Kidney capillary endothelial cell (primary cell): ENCODE measurements at regions not wholly inside any gene's neighbourhood (a gene's known extent, or its start where the extent isn't known, plus 50 kb on each side); places are given as distances from the start of the nearest gene placed in this dataset.

ENCODE experiments used
- DNase-seq: peaks from one replicate; pipeline ENCODE4 v3.0.0-alpha.2; 2018; ENCODE audit warnings: low spot score

DNA sequence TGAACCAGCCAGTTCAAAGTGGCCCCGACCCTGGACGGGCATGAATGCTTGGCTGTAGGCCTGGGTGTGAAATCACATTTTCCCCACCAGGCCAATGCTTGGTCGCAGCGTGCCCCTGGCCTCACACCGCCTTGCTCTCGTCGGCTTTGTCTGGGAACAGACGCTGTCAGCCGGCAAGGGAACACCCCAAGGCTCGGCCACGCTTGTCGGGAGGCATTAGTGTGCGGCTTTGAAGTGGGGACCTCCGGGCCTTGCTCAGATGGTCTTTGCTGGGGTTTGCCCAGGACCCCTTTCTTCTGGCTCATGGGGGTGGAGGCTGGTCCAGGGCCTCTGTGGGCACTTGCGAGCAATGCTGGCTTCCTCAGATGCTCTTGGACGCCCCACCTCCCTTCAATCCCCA lies 79.1 kb downstream of the INHBB start:
- no peak for DNase-seq

DNA sequence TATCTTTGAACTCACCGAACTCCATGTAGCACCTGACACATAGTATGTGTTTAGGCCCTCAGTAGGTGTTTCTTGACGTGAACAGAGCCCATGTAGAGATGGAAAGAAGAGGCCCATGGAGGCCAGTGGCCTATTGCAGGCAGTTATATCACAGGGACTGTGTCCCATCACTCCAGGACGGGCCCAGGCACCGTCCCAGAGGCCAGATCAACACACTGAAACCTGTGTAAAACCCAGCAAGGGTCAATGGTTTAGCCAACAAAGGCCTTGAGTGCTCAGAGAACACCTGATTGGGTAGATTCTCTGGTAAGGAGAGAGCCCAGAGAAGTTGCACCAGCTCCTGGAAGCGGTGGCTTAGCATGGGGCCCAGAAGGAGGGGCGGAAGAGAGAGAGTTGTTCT lies 82.8 kb downstream of the INHBB start:
- DNase-seq: no peak

DNA sequence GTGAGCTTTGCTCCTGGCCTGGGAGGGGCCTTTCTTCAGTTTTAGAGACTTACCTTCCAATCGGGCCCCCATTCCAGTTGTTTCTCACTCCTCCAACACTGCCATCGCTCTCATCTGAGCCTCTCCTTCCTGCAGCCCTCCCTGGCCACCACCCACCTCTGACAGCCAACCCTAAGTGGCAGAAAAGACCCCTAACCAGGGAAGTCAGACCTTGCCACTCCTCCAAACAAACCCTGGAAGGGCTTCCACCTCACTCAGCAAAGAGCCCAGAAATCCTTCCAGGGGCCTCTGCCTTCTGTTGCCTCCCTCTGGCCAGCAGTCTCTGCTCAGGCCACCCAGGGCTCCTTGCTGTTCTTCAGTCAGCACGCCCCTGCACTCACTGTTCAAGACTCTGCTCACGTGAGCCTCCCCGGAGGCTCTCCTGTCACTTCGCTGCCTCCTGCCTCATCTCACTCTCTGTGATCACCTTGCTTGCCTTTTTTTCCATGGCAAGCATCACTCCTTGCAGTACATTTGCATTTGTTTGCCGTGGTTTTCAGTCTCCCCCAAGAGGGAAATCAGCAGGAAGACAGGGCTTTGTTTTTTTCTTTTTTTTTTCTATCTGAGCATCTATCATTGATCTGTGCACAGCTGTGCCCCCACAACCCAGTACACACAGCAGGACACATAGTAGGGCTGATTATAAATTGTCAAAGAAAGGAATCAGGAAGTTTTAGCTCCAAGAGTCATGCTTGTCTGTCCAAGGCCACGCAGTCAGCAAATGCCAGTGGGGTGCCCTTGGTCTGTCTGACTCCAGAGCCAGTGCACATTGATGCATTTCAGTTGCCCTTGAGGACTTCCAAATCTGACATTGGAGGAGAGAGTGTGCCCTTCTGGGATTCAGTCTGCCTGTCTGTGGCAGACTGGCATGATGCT lies 83.9 kb downstream of the INHBB start:
- no peak for DNase-seq

DNA sequence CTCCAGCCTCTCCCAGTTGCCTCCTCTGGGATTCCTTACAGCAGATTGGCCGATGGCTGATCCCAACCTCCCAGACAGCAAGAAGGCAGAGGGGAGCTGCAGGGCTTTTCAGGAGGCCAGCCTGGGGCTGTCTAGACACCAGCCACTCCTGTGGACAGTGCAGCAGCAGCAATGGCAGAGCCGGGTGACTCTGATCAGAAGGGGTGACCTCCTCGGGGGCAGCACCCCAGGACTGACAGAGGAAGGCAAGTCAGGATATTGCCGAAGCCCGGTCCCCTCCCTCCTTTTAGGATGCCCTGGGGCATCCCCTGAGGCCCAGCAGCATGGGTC lies 84.5 kb downstream of the INHBB start:
- DNase-seq: no peak

DNA sequence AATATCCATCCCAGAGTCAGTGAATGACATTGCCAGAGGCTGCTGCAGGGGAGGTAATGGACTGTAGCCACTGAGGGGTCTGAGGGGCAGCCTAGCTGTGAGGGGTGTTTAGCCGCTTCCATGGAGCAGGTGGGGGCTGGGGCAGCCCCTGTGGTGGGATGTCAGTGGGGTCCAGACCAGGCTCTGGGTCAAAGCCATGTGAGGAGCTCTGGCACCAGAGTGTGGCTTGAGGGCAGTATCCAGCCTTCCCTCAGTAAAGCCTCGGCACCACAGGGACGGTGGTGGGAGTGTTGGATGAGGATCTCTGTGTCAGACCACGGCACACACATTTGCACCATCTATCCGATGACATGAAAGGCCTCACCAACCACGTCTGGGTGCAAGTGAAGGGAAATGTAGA lies 85.0 kb downstream of the INHBB start:
- no peak for DNase-seq

DNA sequence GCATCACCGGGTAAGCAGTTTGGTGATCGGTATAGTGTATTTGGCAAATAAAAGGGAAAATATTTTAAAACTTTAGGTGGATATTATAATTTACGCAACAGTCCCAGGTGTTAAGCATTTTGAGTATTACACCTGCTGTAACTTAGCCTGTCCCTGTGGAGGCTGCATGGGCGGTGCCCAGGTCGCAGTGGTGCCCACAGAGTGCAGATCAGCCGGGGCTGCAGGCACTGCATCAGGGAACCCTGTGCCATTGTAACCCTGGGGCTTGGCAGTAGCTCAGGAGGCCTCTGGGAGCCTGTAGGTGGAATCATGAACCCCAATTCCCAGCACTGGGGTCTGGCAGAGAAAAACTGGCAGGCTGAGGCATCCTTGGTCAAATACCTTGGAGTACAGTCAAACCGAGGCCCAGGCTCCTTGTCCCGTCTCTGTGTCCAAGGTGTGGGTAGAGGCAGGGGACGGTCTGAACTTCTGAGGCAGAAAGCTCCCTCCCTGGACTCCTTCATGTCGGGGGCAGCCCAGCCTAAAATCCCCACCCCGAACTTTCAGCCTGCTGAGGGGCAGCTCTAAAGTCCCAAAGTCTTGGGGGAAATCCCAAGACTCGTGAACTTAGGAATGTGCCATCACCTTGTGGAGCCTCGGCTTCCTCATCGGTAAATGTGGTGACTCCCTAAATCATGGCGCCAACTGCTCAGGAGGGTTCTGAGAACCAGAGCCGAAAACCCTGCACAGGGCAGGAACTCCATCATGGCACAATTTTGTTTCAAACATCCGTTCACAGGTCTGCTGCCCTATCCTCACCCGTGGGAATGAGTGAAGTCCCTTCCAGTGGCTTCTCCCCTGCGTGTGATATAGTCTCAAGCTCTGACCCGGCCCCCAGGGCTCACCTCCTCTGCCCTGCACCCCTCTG lies 85.7 kb downstream of the INHBB start:
- DNase-seq: no peak

DNA sequence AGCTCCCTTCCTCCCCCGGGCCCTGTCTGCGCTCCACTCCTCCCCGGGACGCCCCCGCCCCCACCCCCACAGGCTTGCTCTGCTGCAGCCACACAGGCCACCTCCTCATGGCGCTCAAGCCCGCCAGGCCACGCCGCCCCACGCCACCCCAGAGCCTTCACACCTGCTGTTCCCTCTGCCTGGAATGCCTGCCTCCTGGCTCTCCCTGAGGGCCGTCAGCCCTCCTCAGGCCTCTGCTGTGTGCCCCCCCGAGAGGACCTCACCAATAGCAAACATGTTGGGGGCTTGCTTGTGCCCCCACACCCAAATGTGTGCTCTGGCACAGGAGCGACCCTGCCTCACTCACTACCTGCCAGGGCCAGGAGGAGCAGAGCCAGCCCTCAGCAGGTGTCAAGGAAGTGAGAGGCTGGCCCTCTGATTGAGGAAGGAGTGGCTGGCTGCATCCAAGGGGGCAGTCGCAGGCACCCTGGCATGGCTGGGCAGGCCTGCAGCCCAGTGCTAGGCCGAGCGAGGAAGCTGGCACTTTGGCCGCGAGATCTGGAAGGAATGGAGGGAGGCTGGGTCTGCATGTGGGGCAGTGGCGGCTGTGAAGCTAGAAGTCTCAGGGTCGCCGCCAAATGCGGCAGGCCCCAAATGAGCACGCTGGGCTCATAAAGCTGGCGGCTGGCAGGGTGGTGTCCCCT lies 86.5 kb downstream of the INHBB start:
- DNase-seq: no peak

DNA sequence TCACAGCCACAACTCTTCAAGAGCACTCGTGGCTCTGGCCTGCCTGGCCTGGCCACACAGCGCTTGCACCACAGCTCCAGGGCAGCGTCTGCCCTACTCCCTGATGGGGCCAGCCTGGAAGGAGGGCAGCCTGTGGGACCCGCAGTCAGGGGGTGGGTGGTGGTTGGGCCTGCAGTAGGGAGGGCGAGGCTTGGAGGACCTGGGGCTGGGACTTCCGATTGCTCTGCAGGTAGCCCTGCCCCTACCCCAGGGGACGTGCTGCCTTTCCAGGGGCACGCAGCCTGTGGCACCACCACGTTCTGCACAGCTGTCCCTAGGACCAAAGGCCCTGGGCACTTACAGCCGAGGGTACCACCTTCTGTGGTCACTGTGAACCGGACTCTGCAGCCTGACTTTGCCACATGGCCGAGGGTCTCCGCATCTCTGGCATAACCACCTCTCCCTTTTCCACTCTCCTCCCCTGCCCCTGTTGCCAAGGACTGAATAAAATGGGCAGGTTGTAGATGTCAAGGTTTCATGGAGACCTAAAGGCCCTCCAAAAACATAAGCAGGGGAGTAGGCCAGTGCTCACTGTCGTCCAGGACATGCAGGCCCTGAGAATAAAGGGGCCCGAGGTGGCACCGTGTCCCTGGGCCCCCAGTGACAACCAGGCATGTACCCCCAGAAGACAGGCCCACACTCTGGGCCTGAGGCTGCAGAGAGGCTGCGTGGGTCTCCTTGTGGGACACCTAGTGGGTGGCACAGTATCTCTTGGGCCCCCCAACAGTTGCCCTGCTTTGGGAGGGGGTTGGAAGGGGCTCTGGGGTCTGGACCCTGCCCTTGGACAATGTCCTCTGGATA lies 87.3 kb downstream of the INHBB start:
- DNase-seq: no peak

DNA sequence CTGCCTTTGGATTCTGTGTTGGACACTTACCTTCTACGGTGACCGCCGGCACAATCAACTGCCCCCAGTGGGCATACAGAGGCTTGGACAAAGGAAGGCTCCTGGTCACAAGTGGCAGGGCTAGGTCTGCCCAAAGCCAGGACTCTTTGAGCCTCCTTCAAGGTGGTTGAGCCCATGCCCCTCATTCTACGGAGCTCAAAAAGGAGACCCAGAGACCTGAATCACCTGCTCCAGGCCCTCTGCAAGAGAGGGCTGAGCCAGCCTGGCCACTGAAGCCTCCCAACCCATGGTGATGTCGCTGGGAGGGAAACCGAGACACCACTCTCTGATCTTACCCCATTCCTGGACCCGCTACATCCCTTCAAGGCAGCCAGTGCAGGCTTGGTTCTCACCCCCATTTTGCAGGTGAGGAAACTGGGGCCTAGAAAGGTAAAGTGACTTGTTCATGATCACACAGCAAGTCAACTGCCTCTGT lies 87.9 kb downstream of the INHBB start:
- no peak for DNase-seq

DNA sequence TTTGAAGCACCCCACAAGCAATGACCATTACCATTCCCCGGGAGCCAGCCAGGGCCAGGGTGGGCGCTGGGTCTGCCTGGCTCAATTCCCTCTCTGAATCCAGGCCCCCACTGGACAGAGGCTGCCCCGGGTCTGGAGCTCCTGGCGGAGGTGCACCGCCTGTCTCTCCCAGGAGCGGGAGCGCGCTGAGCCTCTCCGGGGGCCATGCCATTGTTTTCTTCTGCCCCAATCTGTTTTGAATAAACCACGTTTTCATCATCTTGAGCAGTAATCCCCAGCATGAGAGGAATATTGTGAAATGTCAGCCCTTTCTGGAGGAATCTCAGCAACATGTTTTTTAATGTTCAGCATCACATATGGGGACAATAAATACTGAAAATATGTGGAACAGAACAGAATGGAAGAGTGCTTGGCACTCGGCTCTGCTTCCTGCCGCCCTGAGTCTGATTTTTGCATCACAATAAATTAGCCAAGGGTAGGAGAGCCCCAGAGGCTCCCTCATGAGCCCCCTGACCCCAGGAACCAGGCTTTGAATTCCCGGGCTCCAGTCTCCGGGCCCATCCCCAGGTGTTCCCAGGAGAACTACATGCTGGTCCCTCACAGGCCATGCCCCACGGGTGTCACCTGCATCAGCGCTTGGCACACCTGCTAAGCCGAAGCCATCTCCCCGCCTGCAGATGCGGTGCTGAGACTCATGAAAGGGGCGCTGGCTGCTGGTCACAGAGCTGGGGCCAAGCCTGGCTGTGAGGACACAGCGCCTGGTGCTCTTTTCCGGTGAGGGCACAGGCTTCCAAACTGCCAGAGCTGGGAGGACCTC lies 88.8 kb downstream of the INHBB start:
- DNase-seq: no peak

DNA sequence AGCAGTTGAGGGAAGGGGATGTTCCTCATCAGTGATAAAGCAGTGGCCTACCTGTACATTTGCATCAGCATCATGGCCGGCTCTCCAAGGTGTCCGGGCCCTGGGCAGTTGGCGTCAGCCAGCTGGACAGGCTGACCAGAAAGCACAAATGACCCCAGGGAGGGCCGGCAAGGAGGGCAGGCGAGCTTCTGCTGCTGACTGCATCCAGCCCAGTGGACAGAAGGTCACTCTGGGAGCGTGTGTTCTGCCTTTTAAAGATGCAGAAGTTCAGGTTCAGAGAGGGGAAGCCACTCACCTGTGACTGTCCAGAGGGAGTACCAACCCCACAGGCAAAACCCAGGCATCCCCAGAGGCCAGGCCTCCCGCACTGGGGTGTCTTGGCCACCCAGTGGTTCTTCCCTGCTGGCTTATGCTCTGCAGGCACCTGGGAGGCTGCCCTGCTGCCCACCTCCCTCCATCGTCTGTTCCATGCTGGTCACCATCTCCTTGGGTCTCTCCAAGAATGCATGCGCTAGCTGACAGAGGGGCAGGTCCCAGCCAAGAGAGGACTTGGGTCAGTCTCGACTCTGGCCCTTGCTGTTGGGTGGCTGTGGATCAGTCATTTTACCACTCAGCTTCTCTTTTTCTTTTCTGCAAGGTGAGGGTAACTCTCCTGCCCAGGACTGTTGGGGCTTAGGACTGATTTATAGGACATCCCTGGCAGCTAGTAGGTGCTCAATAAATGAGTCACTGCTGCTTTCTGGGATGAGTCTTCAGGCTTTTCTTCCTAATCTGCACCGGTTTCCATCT lies 89.9 kb downstream of the INHBB start:
- no peak for DNase-seq

DNA sequence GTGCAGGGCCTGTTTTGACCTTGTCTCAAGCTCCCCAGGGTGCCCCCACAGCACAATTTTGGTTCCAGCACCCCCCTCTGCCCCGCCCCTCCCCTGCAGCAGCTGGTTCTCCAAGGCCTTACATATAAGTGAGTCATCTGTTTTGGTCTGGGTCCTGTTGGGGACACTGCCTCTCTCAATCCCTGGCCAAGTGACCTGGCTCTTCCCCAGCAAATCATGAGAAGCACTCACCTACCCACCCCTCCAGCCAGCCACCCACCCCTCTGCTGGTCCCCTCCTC lies 90.5 kb downstream of the INHBB start:
- DNase-seq: no peak

DNA sequence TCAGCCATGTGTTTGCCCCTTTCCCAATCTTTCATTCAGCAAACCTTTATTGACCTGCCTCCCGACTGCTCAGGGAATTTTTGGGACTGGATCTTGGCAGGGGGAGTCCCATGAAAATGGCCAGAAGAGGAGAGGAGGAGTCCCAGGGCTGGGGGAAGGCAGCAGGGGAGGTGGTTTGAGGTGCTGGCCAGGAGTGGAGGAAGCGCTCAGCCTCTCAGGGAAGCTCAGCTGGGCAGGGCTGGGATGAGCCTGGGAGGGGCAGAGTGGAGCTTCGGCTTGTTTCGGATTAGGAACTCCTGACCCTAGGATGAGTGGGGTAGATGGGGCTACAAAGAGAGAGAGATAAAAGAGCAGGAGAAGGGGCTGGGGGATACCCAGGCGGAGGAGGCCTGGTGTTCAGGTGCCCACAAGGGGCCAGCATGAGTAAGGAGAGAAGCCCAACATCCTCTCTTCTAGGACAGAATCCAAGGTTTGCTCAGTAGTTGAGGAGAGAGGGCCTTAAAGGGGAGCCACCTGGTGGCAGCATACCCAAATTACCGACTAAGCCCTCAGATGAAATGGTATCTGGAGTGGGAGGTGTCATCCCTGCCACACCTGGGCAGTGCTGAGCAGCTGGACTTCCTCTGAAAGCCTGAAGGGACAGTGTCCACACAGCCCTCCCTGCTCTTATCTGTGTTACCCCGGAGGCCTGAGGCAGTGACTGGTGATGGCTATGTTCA lies 91.1 kb downstream of the INHBB start:
- no peak for DNase-seq

DNA sequence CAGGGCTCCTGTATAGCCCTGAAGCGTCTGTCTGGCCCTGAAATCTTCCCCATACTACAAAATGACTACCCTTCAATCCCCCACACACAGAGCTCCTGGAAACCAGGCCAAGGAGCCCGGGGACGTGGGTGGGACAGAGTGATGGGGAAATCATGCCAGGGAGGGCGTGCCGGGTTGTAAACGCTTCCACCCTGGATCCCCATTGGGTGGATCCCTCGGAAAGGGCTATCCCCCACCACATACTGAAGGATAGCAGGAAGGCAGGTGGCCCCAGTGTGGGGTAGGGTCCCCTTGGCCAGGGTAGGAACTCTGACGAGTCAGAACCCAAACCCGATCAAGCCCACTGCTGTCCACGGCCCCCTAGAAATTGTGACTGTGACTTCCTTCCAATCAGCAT lies 91.7 kb downstream of the INHBB start:
- no peak for DNase-seq

DNA sequence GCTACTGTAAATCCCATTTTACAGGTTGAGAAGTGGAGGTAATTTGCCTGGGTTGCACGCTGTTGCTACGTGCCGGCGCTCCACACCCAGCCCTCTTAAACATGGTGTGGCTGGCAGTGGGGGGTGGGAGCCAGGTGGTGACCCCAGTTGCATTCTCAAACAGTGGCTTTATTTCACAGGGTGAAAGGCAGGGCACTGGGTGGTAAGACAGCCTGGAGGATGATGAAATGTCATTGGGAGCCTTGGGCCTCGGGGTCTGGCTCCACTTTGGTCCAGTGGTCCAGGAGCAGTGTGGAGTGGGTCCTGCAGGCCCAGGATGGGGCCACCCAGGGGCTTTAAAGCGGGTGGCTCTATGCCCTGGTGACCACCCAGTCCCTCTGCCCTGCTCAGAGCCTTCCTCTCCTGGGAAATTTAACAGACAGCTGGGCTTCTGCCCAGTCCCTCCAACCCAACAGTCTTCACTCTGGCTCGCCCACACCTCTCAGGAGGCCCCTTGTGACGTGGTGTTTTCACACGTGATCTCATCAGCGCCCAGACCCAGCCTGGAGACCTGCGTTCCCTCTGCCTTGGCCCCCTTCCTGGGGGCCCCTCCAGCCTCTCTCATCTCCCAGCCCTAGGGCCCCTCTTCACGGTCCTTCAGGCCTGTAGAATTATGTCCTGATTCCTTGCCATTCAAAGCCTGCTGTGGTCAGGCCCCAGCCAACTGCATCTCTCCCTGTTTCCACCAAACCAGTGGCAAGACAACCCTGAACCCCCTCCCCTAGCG lies 92.5 kb downstream of the INHBB start:
- DNase-seq: no peak

DNA sequence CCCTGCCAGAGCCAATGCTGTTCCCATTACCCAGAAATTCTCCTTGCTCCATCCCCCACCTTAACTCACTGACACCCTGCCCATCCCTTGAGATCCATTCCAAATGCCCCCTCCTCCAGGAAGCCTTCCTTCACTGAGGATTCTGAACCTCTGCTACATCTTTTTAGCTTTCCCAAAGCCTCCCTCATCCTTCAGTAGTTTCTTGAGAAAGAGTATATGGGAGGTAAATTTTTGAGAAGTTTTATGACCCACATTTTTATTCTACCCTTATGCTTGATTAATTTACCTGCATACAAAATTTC lies 93.1 kb downstream of the INHBB start:
- no peak for DNase-seq

DNA sequence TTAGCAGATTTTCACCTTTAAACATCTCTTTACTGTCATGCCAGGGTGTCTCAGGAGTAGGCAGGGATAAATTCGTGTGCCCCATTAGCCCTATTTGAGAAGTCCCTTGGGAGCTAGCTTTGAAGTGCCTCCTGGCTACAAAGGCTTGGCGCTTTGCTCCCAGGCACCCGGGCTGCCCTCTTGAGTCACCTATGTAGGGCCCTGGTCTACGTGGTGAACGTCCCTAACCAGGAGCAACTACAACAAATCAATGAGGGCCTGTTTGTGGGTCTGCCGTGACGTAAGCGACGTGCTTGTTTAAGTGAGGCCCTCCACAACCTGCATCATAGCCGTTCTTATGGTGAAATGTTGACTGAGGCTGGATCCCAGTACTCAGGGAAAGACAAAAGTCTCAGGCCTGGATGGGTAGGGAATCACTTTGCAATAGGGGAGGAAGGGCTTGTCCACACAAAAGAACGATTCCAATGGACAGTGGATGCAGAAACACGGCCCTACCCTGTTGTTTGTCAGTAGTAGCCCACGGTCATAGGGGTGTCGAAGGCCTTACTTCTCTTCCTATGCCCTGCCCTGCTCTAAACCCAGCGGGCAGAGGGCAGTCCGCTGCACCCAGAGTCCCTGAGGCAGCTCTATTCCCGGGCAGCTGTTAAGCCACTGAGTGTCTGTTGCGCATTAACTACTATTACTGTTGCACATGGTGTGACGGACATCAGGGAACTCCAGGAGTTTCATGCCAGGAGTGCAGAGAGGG lies 93.9 kb downstream of the INHBB start:
- no peak for DNase-seq
